MM.1S (cell line): ENCODE measurements at regions not wholly inside any gene's neighbourhood (a gene's known extent, or its start where the extent isn't known, plus 50 kb on each side); places are given as distances from the start of the nearest gene placed in this dataset.

Experiments used
- DNase-seq: peaks from one replicate; pipeline ENCODE4 v3.0.0-alpha.2; 2015
- H2AFZ ChIP-seq: fragments of 300-600 bp; sonication (generic); 2 replicates; pipeline ENCODE4 v1.6.0; 2016; ENCODE audit warnings: antibody characterized with exemption, low read length
- H3F3A ChIP-seq: fragments of 300-600 bp; sonication (generic); 2 replicates; pipeline ENCODE4 v1.6.1; 2016; ENCODE audit warnings: mild to moderate bottlenecking, antibody characterized with exemption, low read length, moderate library complexity, mixed read lengths; ENCODE audit not compliant: insufficient read depth
- H3K27ac ChIP-seq: fragments of 300-600 bp; sonication (generic); 2 replicates; pipeline ENCODE4 v1.5.1; 2016; ENCODE audit warnings: mild to moderate bottlenecking, low read length
- H3K27me3 ChIP-seq: fragments of 300-600 bp; sonication (generic); replicated peaks from 2 replicates; pipeline ENCODE4 v1.6.0; 2016; ENCODE audit warnings: low read length; ENCODE audit not compliant: insufficient read depth
- H3K36me3 ChIP-seq: fragments of 300-600 bp; sonication (generic); replicated peaks from 2 replicates; pipeline ENCODE4 v1.6.1; 2016; ENCODE audit warnings: mild to moderate bottlenecking, low read length, mixed read lengths; ENCODE audit not compliant: insufficient read depth
- H3K4me1 ChIP-seq: fragments of 300-600 bp; sonication (generic); 2 replicates; pipeline ENCODE4 v1.6.1; 2016; ENCODE audit warnings: low read length, mixed read lengths
- H3K4me2 ChIP-seq: fragments of 300-600 bp; sonication (generic); 2 replicates; pipeline ENCODE4 v1.6.0; 2016; ENCODE audit warnings: low read depth, low read length
- H3K4me3 ChIP-seq: fragments of 300-600 bp; sonication (generic); 2 replicates; pipeline ENCODE4 v1.5.1; 2016; ENCODE audit warnings: low read length, mixed read lengths
- H3K79me2 ChIP-seq: fragments of 300-600 bp; sonication (generic); 2 replicates; pipeline ENCODE4 v1.6.1; 2016; ENCODE audit warnings: mixed run types, low read length, mixed read lengths
- H3K9ac ChIP-seq: fragments of 300-600 bp; sonication (generic); 2 replicates; pipeline ENCODE4 v1.6.1; 2016; ENCODE audit warnings: low read length, mixed read lengths
- H3K9me2 ChIP-seq: fragments of 300-600 bp; sonication (generic); replicated peaks from 2 replicates; pipeline ENCODE4 v1.6.1; 2016; ENCODE audit warnings: mild to moderate bottlenecking, low read length, mixed read lengths; ENCODE audit not compliant: insufficient read depth
- H3K9me3 ChIP-seq: fragments of 300-600 bp; sonication (generic); replicated peaks from 2 replicates; pipeline ENCODE4 v1.6.1; 2016; ENCODE audit warnings: mild to moderate bottlenecking, low read length, mixed read lengths; ENCODE audit not compliant: insufficient read depth
- H4K20me1 ChIP-seq: fragments of 300-600 bp; sonication (generic); 2 replicates; pipeline ENCODE4 v1.6.1; 2016; ENCODE audit warnings: mild to moderate bottlenecking, low read length, moderate library complexity, mixed read lengths; ENCODE audit not compliant: insufficient read depth
- EZH2 ChIP-seq: fragments of 300-600 bp; sonication (generic); optimal IDR thresholded peaks from 2 replicates; pipeline ENCODE3; 2017; ENCODE audit warnings: low read depth, mild to moderate bottlenecking, antibody characterized with exemption, low read length, mixed read lengths
- EZH2phosphoT487 ChIP-seq: fragments of 300-600 bp; sonication (generic); IDR thresholded peaks from 2 replicates; pipeline ENCODE4 v1.6.1; 2018; ENCODE audit warnings: antibody characterized with exemption, low read length
- TF ChIP-seq, protein P1 (sequence below): fragments of 300-600 bp; sonication (generic); IDR thresholded peaks from 2 replicates; pipeline ENCODE4 v1.5.1; 2016; ENCODE audit warnings: antibody characterized with exemption, low read length, mixed read lengths

DNA sequence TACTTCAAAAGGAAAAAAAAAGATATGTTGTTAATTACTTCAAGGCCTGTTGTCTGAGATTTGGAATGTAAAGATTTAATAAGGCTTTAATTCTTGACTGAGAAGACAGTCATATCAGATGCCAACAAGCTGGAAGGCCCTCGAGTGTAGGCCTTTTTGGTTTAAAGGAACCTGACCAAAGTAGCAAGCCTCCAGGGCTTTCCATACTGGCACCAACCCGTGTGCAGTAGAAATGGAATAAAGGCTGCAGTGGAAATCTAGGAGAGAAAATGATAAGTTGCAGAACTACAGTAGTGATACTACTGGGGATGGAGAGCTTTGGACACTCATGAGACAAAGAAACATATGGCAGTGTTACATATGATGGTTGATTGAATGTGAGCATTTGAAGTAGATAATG lies 358.0 kb downstream of the TAF11L14 start:
- Histone ChIP-seq H3K79me2 (no peaks in the 10 kb centered on the region), H3K27me3 (no peaks in the 10 kb centered on the region), H3K4me3 (no peak overlapping the region), H3K36me3 (no peaks in the 10 kb centered on the region), H3K9ac (no peak overlapping the region), H3K27ac (no peak overlapping the region), H3K9me3 (no peaks in the 10 kb centered on the region), H3F3A (no peaks in the 10 kb centered on the region), H3K4me2 (no peak overlapping the region), H3K9me2 (no peaks in the 10 kb centered on the region), H2AFZ (no peak overlapping the region), H3K4me1 (no peaks in the 10 kb centered on the region), H4K20me1 (no peaks in the 10 kb centered on the region)
- no peak for DNase-seq
- TF ChIP-seq, protein P1, sequence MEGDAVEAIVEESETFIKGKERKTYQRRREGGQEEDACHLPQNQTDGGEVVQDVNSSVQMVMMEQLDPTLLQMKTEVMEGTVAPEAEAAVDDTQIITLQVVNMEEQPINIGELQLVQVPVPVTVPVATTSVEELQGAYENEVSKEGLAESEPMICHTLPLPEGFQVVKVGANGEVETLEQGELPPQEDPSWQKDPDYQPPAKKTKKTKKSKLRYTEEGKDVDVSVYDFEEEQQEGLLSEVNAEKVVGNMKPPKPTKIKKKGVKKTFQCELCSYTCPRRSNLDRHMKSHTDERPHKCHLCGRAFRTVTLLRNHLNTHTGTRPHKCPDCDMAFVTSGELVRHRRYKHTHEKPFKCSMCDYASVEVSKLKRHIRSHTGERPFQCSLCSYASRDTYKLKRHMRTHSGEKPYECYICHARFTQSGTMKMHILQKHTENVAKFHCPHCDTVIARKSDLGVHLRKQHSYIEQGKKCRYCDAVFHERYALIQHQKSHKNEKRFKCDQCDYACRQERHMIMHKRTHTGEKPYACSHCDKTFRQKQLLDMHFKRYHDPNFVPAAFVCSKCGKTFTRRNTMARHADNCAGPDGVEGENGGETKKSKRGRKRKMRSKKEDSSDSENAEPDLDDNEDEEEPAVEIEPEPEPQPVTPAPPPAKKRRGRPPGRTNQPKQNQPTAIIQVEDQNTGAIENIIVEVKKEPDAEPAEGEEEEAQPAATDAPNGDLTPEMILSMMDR, result no peak
- TF ChIP-seq EZH2 (no peak), EZH2phosphoT487 (no peak)

GRCh38 chr5:17995997-17996396 lies 361.7 kb downstream of the TAF11L14 start:
- Histone ChIP-seq H3K36me3 (no peaks in the 10 kb centered on the region), H3K27ac (no peak overlapping the region), H3K4me3 (no peak overlapping the region), H4K20me1 (no peaks in the 10 kb centered on the region), H3K79me2 (no peaks in the 10 kb centered on the region), H3K9me2 (no peaks in the 10 kb centered on the region), H3F3A (no peaks in the 10 kb centered on the region), H3K4me2 (no peak overlapping the region), H3K9me3 (no peaks in the 10 kb centered on the region), H2AFZ (no peak overlapping the region), H3K27me3 (no peaks in the 10 kb centered on the region), H3K4me1 (no peaks in the 10 kb centered on the region), H3K9ac (no peak overlapping the region)
- DNase-seq, result no peak
- TF ChIP-seq EZH2phosphoT487 (no peak), EZH2 (no peak)
- TF ChIP-seq, protein P1, result no peak

DNA sequence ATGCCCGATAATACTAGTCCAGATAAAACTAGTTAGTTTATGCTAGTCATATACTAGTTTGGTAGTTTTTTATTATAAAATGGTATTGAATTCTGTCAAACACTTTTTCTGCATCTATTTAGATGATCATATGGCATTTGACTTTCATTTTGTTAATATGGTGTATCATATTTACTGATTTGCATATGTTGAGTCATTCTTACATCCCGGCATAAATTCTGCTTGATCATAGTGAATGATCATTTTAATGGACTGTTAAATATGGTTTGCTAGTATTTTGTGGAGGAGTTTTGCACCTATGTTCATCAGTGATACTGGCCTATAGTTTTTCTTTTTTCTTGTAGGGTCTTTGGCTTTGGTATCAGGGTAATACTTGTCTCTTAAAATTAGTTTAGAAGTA lies 365.6 kb downstream of the TAF11L14 start:
- Histone ChIP-seq H3K9me2 (no peaks in the 10 kb centered on the region), H3K36me3 (no peaks in the 10 kb centered on the region), H3K9ac (no peak overlapping the region), H2AFZ (no peak overlapping the region), H3K9me3 (no peaks in the 10 kb centered on the region), H3K27me3 (no peaks in the 10 kb centered on the region), H3K27ac (no peak overlapping the region), H3F3A (no peaks in the 10 kb centered on the region), H3K79me2 (no peaks in the 10 kb centered on the region), H3K4me3 (no peak overlapping the region), H3K4me2 (no peak overlapping the region), H3K4me1 (no peaks in the 10 kb centered on the region), H4K20me1 (no peaks in the 10 kb centered on the region)
- no peak for DNase-seq
- TF ChIP-seq EZH2phosphoT487 (no peak), EZH2 (no peak)
- TF ChIP-seq, protein P1, result no peak

DNA sequence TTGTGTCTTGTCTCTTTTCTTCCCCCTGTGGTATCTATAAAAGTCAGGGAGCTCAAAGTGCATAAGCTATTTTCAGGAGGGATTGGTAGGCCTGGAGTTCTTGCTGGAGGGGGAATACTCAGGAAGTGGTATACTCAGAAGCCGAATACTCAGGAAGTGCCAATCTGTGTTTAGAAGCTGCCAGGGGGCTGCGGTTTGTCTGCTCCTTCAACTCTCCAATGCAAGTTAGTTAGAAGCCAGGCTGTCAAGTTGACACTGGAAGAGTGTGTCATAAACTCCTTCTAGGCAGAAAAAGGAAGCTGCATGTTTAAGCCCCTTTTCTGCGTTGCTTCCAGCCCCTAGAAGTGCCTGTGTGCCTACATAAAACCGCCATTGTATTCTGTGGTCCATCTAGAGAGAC lies 366.5 kb downstream of the TAF11L14 start:
- Histone ChIP-seq H2AFZ (no peak overlapping the region), H3K27ac (no peak overlapping the region)
- TF ChIP-seq, protein P1, result no peak
- TF ChIP-seq EZH2, result no peak
- no peak for TF ChIP-seq EZH2phosphoT487

More for the DNA sequence above, 366.5 kb downstream of the TAF11L14 start:
- Histone ChIP-seq H3K27me3 (no peaks in the 10 kb centered on the region), H3K36me3 (no peaks in the 10 kb centered on the region), H3K4me1 (no peaks in the 10 kb centered on the region), H3K9ac (no peak overlapping the region), H4K20me1 (no peaks in the 10 kb centered on the region), H3F3A (no peaks in the 10 kb centered on the region), H3K9me3 (no peaks in the 10 kb centered on the region), H3K79me2 (no peaks in the 10 kb centered on the region), H3K9me2 (no peaks in the 10 kb centered on the region), H3K4me3 (no peak overlapping the region), H3K4me2 (no peak overlapping the region)
- DNase-seq, result no peak
